Panc1 (cell line): ENCODE measurements at regions not wholly inside any gene's neighbourhood (a gene's known extent, or its start where the extent isn't known, plus 50 kb on each side); places are given as distances from the start of the nearest gene placed in this dataset.

Experiments used
- POLR2AphosphoS5 ChIP-seq: IDR thresholded peaks from 2 replicates; pipeline ENCODE4 v1.6.1; 2012; ENCODE audit warnings: mild to moderate bottlenecking, low read depth, low read length, moderate library complexity
- REST ChIP-seq, 2 experiments: IDR thresholded peaks; 2 replicates each; pipeline ENCODE4 v1.6.1; 2011 to 2012; ENCODE audit warnings: low read depth in 2 of 2, control low read depth in 1 of 2, low read length in 1 of 2, mild to moderate bottlenecking in 1 of 2, moderate library complexity in 1 of 2; ENCODE audit not compliant: insufficient read depth in 1 of 2
- TF ChIP-seq, protein P1 (sequence below): fragments of 450-650 bp; IDR thresholded peaks from 2 replicates; pipeline ENCODE4 v1.5.1; 2017; ENCODE audit warnings: mild to moderate bottlenecking

DNA sequence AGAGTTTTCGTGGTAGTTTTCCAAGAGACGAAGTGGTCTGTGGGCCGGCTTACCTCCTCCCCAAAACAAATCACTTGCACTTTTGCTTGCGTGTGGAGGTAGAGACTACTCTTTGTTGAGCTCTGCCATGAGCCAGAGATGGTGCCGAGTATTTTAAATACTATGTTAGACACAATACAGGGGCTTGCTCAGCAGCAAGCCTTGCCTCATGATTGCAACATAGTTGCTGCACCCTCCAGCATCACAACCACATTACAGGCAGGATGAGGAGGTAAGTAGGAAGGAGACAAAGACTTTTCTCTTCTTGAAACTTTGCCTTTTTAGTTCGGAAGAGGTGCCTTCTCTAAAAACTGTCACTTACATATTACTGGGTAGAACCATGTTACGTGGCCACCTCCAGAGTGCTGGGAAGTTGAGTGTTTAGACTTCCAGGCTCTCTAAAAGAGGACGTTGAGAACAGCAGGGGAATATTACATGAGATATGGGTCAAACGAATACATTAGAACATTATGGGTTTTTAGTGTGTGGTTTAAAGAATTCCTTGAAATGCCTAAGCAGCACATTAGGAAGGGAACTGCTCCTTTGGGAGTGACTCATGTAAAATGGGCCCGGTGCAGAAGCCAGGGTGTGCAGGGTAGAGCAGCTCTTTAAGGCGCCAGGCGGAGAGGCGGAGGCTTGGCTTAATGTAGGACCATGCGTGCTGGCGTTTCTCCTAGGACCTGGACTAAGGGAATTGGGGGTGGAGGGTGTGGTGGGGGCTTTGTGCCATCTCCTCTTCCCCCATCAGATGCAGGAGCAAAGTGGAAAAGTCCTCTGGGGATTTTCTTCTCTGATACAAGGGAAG, 110.6 kb upstream of the PRMT8 start:
- TF ChIP-seq, protein P1, sequence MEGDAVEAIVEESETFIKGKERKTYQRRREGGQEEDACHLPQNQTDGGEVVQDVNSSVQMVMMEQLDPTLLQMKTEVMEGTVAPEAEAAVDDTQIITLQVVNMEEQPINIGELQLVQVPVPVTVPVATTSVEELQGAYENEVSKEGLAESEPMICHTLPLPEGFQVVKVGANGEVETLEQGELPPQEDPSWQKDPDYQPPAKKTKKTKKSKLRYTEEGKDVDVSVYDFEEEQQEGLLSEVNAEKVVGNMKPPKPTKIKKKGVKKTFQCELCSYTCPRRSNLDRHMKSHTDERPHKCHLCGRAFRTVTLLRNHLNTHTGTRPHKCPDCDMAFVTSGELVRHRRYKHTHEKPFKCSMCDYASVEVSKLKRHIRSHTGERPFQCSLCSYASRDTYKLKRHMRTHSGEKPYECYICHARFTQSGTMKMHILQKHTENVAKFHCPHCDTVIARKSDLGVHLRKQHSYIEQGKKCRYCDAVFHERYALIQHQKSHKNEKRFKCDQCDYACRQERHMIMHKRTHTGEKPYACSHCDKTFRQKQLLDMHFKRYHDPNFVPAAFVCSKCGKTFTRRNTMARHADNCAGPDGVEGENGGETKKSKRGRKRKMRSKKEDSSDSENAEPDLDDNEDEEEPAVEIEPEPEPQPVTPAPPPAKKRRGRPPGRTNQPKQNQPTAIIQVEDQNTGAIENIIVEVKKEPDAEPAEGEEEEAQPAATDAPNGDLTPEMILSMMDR: no peak
- no peak for TF ChIP-seq REST (IDR thresholded peaks at IDR 0.05; ENCODE audit: insufficient read depth in 1 of 2, low read depth in 2 of 2, low read length in 1 of 2)
- TF ChIP-seq POLR2AphosphoS5: no peak
